HG02642 (cell line): ENCODE measurements at regions not wholly inside any gene's neighbourhood (a gene's known extent, or its start where the extent isn't known, plus 50 kb on each side); places are given as distances from the start of the nearest gene placed in this dataset.

Experiments used
- ATAC-seq: cut with Tn5 transposase; IDR thresholded peaks from one replicate; pipeline ENCODE4 v1.9.1; 2021; ENCODE audit warnings: mild to moderate bottlenecking; ENCODE audit not compliant: unreplicated experiment, poor library complexity

- ATAC-seq = no peak
Measured at GRCh38 chr16:17532338-17532995, 61.7 kb upstream of the XYLT1 start.

- peak; percentile 77 for ATAC-seq
Measured at GRCh38 chr16:17529982-17530760, 59.4 kb upstream of the XYLT1 start.

GRCh38 chr16:17526956-17527937 lies 56.5 kb upstream of the XYLT1 start:
- ATAC-seq = no peak

GRCh38 chr16:17524656-17525055 lies 53.9 kb upstream of the XYLT1 start:
- no peak for ATAC-seq

GRCh38 chr16:17520561-17520960 lies 49.8 kb upstream of the XYLT1 start:
- no peak for ATAC-seq
